ENCODE measurements at regions not wholly inside any gene's neighbourhood (a gene's known extent, or its start where the extent isn't known, plus 50 kb on each side); places are given as distances from the start of the nearest gene placed in this dataset.
A peak's percentile ranks its signal among the peaks of the same experiment; 100 is the strongest.
"Not testable (repeated sequence)": the region's sequence is repeated elsewhere in the genome, so short reads cannot be mapped to it uniquely, and the experiment has no call there.

- DNase-seq = no peak
Observed at GRCh38 chr12:4154672-4155225, 118.8 kb upstream of the CCND2 start.

- peak; percentile 93 for DNase-seq
Observed at GRCh38 chr12:4153343-4153892, 120.1 kb upstream of the CCND2 start.

GRCh38 chr12:4152145-4152795, 121.3 kb upstream of the CCND2 start:
- DNase-seq = peak; percentile 21

GRCh38 chr12:4151362-4152121, 122.0 kb upstream of the CCND2 start:
- no peak for DNase-seq

- DNase-seq = not testable (repeated sequence)
Observed at GRCh38 chr12:4150355-4150754, 123.2 kb upstream of the CCND2 start.

GRCh38 chr12:4148418-4149056, 125.0 kb upstream of the CCND2 start:
- peak; percentile 97 for DNase-seq

GRCh38 chr12:4147031-4147481, 126.5 kb upstream of the CCND2 start:
- no peak for DNase-seq

GRCh38 chr12:4145990-4146859, 127.3 kb upstream of the CCND2 start:
- DNase-seq = no peak

GRCh38 chr12:4144676-4145075, 128.9 kb upstream of the CCND2 start:
- DNase-seq = no peak

- DNase-seq = peak; percentile 58
Observed at GRCh38 chr12:4143896-4144295, 129.7 kb upstream of the CCND2 start.

- DNase-seq = peak; percentile 51
Observed at GRCh38 chr12:4141348-4142270, 132.0 kb upstream of the CCND2 start.

GRCh38 chr12:4140581-4141301, 132.8 kb upstream of the CCND2 start:
- no peak for DNase-seq

GRCh38 chr12:4139191-4139590, 134.4 kb upstream of the CCND2 start:
- no peak for DNase-seq

- DNase-seq = not testable (repeated sequence)
Observed at GRCh38 chr12:4138532-4138931, 135.0 kb upstream of the CCND2 start.

- DNase-seq = no peak
Observed at GRCh38 chr12:4138051-4138450, 135.5 kb upstream of the CCND2 start.

- no peak for DNase-seq
Observed at GRCh38 chr12:4137441-4137840, 136.1 kb upstream of the CCND2 start.

- DNase-seq = no peak
Observed at GRCh38 chr12:4137015-4137414, 136.5 kb upstream of the CCND2 start.

GRCh38 chr12:4135919-4136605, 137.5 kb upstream of the CCND2 start:
- DNase-seq = no peak

GRCh38 chr12:4134448-4135263, 138.9 kb upstream of the CCND2 start:
- no peak for DNase-seq
